HG02973 (cell line): ENCODE measurements at regions not wholly inside any gene's neighbourhood (a gene's known extent, or its start where the extent isn't known, plus 50 kb on each side); places are given as distances from the start of the nearest gene placed in this dataset.

Experiments used
- ATAC-seq: cut with Tn5 transposase; IDR thresholded peaks from one replicate; pipeline ENCODE4 v1.9.1; 2021; ENCODE audit warnings: moderate library complexity; ENCODE audit not compliant: unreplicated experiment

- ATAC-seq: no peak
Observed at GRCh38 chr18:29154196-29154757, 977.3 kb upstream of the CDH2 start.

- no peak for ATAC-seq
Observed at GRCh38 chr18:29153091-29153490, 976.2 kb upstream of the CDH2 start.

- no peak for ATAC-seq
Observed at GRCh38 chr18:29147944-29148343, 971.0 kb upstream of the CDH2 start.

- no peak for ATAC-seq
Observed at GRCh38 chr18:29146068-29146467, 969.1 kb upstream of the CDH2 start.

DNA sequence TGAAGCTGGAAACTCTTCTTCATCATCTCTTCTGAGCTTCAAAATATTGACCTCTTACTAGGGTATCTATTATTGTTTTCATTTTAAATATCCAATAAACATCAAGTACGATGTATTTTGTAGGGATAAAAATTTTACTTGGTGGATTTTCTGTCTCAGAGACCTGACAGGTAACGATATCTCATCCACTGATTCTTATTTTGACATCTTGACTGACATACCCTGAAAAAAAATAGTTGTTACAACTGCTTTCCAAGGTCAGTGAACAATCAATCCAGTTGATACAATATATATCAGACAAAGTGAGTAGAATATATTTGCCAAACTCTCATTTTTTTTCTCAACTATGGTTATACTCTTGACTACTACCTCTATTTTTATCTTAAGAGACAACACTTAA lies 963.7 kb upstream of the CDH2 start:
- no peak for ATAC-seq

DNA sequence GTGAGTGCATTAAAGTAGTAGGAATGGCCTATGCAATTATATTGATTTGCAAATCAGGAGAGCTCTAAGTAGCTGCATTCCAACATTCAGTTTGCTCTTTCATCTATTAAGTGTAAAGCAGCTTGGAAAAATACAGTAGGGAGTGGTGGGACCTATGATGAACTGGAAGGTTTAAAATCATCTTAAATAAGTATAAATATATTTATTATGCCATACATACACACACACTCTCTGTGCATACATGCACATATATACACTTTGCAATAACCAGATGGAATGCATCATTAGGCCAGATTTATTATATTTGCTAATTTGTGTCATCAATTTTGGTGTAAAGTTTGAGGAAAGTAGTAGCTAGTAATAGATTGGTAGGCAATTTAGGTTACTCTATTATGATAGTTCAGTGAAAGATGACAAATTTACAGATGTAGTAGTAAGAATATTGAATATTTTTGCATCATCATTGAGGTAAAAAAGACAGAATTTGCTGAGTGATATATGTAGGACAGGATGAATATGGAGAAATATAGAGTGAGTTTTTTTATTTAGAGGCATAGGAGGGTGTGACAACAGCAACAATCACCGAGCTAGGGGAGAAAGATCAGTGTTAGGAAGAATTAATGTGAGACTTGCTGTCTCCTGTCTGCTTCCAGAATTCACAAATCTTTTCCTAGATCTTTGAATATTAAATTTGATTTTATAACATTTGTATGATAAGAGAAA lies 961.0 kb upstream of the CDH2 start:
- no peak for ATAC-seq

- no peak for ATAC-seq
Observed at GRCh38 chr18:29123706-29124530, 947.0 kb upstream of the CDH2 start.

- ATAC-seq: no peak
Observed at GRCh38 chr18:29104671-29105070, 927.7 kb upstream of the CDH2 start.

DNA sequence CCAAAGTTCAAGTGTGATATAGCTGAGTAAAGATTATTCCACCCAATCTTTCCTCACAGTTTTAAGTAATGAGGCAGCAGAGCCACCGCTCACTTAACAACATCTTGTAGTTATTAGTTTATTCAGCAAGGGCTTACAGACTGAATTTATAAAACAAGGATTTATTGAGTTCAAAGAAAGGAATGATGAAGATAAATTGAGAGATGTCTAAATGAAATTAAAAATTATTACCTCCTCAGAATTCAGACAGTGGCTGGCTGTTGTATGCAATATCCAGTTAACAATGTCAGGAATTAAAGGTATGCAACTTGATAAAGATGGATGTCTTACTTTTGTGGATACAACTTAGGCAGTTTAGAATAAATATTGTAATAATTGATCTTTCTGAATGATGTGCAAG lies 927.3 kb upstream of the CDH2 start:
- ATAC-seq: no peak

GRCh38 chr18:29096079-29096770 lies 919.3 kb upstream of the CDH2 start:
- no peak for ATAC-seq

DNA sequence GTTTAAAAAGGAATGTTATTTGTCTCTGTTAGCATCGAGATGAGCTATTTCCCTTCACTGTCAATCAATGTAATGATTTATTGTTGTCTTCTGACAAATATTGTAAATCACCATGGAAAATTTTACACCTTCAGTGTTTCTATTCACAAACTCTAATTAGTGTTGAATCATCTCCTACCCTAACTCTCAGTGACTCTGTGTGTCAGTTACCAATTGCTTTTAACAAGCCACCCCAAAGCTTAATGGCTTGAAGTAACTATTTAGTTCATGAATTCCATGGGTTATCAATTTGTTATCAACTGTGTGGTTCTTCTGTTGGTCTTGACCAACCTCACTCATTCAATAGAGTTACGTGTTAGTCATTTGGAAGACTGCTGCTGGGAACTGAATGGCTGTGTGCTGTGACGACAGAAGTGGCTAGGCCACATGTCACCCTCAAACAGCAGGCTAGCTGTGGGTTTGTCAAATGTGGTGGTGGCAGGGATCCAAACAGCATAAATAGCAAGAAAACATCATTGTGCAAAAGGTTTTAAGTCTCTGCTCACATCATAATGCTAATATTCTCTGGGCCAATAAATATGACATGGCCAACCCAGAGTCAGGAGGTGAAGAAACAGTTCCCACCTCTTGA lies 910.8 kb upstream of the CDH2 start:
- ATAC-seq: no peak

GRCh38 chr18:29084120-29084519 lies 907.2 kb upstream of the CDH2 start:
- ATAC-seq: no peak

- ATAC-seq: no peak
Observed at GRCh38 chr18:29083545-29083944, 906.6 kb upstream of the CDH2 start.

DNA sequence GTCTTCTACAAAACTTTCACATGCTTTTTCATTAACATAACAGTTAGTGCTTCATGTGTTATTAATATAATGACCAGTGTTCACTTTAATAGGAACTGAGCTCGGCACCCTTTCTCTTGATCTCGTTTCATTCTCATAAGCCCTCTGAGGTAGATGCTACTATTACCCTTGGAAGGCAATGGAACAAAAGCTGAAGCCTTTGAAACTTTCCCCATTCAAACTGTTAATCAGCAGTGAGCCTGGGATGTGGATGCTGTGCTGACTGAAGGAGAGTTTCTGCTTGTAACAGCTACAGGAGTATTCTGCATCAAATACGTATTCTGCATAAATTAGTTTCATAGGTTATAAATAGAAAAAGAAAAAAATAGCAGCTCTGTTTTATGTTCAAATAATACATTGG lies 904.0 kb upstream of the CDH2 start:
- no peak for ATAC-seq

DNA sequence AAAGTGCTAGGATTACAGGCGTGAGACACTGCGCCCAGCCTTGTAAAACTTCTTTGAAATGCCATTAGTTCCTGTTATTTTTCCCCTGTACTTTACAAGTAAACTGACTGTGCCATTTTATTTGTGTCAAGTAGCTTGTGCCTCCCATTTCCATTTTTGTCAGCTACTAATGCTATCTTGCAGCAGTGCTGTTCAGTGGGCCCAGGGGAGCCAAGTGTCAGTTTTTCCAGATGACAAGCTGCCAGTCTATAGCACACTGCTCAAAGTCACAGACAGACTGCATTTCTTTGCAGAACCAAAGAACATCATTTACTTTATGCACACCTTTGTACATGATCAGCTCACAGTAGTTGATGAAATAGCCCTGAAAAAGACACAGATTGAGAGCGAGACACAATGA lies 901.3 kb upstream of the CDH2 start:
- no peak for ATAC-seq

- no peak for ATAC-seq
Observed at GRCh38 chr18:29077344-29077743, 900.4 kb upstream of the CDH2 start.

- ATAC-seq: no peak
Observed at GRCh38 chr18:29076645-29077044, 899.7 kb upstream of the CDH2 start.

- ATAC-seq: no peak
Observed at GRCh38 chr18:29074147-29074546, 897.2 kb upstream of the CDH2 start.

GRCh38 chr18:29071869-29072268 lies 894.9 kb upstream of the CDH2 start:
- ATAC-seq: no peak

DNA sequence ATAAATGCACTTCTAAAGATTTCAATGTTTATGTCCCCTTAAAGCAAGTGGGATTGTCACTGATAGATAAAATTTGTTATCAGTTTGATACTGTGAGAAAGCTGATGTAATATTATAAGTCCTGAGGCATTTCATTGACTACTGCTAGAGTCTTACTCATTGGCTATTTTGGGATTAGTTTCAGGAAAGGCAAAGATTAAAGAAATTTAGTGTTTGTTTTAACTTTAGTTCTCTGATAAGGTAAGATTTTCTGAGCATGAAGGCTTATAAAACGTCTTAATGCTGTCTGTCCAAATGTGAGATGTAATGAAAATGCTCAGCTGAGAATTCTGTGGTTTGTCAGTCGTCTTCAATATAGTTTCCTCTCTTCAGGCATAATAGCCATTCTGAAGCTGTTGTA lies 886.4 kb upstream of the CDH2 start:
- ATAC-seq: no peak

DNA sequence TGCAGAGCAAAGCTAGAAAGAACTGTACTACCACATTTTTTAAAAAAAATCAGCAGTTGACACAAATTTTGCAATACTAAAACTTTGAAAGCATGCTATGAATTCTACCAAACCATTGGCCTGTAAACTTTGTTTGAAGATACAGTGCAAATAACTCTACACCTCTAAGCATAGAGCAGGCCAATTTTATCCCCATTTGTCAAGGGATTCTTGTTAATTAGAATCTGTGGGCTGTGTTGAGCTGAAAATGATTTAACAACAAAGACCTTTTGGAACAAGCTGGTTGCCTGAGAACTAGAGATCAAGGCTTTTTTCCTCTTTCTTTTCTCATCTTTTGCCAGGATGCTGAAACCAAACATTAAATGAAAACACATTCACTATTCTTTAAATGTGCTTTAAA lies 886.0 kb upstream of the CDH2 start:
- no peak for ATAC-seq
